ENCODE measurements at regions not wholly inside any gene's neighbourhood (a gene's known extent, or its start where the extent isn't known, plus 50 kb on each side); places are given as distances from the start of the nearest gene placed in this dataset.

- DNase-seq, result no peak
These were observed 112.4 kb downstream of the HTR5A start for GRCh38 chr7:155182406-155182970.

- DNase-seq, result no peak
These were observed 113.5 kb downstream of the HTR5A start for GRCh38 chr7:155183655-155184054.

- DNase-seq, result no peak
These were observed 112.8 kb upstream of the INSIG1 start for GRCh38 chr7:155184923-155185322.

- no peak for DNase-seq
These were observed 110.5 kb upstream of the INSIG1 start for GRCh38 chr7:155187061-155187785.

- no peak for DNase-seq
These were observed 109.3 kb upstream of the INSIG1 start for GRCh38 chr7:155188357-155188756.

- no peak for DNase-seq
These were observed 108.7 kb upstream of the INSIG1 start for GRCh38 chr7:155188821-155189581.

- no peak for DNase-seq
These were observed 108.1 kb upstream of the INSIG1 start for GRCh38 chr7:155189590-155189989.

GRCh38 chr7:155190688-155191087 is 107.0 kb upstream of the INSIG1 start:
- peak; percentile 51 to 80 (median 67) for DNase-seq

- no peak for DNase-seq
These were observed 106.5 kb upstream of the INSIG1 start for GRCh38 chr7:155191137-155191536.

GRCh38 chr7:155191901-155192478 is 105.7 kb upstream of the INSIG1 start:
- DNase-seq, result no peak

GRCh38 chr7:155192961-155193640 is 104.6 kb upstream of the INSIG1 start:
- DNase-seq, result peak; percentile 32 to 76 (median 64)

GRCh38 chr7:155193716-155194115 is 104.0 kb upstream of the INSIG1 start:
- peak in 3 of 4 experiments; percentile 37 to 43 (median 42) for DNase-seq

GRCh38 chr7:155194382-155195140 is 103.1 kb upstream of the INSIG1 start:
- DNase-seq, result no peak

GRCh38 chr7:155195939-155196523 is 101.6 kb upstream of the INSIG1 start:
- DNase-seq, result no peak

GRCh38 chr7:155198196-155198892 is 99.3 kb upstream of the INSIG1 start:
- peak in 3 of 4 experiments; percentile 28 to 54 (median 43) for DNase-seq

GRCh38 chr7:155198901-155199845 is 98.5 kb upstream of the INSIG1 start:
- DNase-seq, result peak; percentile 59 to 78 (median 74)

- DNase-seq, result no peak
These were observed 96.2 kb upstream of the INSIG1 start for GRCh38 chr7:155201325-155202087.

- no peak for DNase-seq
These were observed 95.4 kb upstream of the INSIG1 start for GRCh38 chr7:155202106-155202871.

Measured in suppressor macrophage (primary cell).